A549 (cell line): ENCODE measurements at regions not wholly inside any gene's neighbourhood (a gene's known extent, or its start where the extent isn't known, plus 50 kb on each side); places are given as distances from the start of the nearest gene placed in this dataset.
A peak's percentile ranks its signal among the peaks of the same experiment; 100 is the strongest.

Source experiments
- ATAC-seq, 2 experiments: fragments of 200-7000 bp in 1 of 2; fragments of >200 bp in 1 of 2; cut with Nextera tagmentation in 1 of 2; cut with Tn5 transposase in 1 of 2; 3 replicates each; pipeline versions ENCODE4 v1.8.0 to v1.9.1; 2018 to 2020; ENCODE audit warnings: mild to moderate bottlenecking in 1 of 2, moderate library complexity in 1 of 2
- CTCF ChIA-PET: fragments of 300-600 bp; sonication (Branson Sonifier 250); formaldehyde crosslinking; extraction: SDS; loops from one replicate; lab custom pipeline; 2021; ENCODE audit warnings: antibody characterized with exemption, inconsistent platforms; lab: Yijun Ruan, JAX
- POLR2A ChIA-PET: fragments of 350-600 bp; formaldehyde crosslinking; extraction: SDS; loops from one replicate; lab custom pipeline; 2021; ENCODE audit warnings: antibody characterized with exemption, inconsistent platforms; lab: Yijun Ruan, JAX
- DNase-seq, 2 experiments: peaks; one replicate each; pipeline versions ENCODE4 v3.0.0 to v3.0.0-alpha.2; 2011 to 2016; ENCODE audit warnings: low read depth in 1 of 2, low spot score in 1 of 2
- FAIRE-seq: peaks from 2 replicates; lab custom pipeline; 2011; peaks lifted over from hg19 to GRCh38; lab: Jason Lieb, UNC
- H3K27ac ChIP-seq, 2 experiments: fragments of >200 bp; sonication (Bioruptor Twin); formaldehyde crosslinking; 3 replicates each; pipeline ENCODE4 v1.5.1; 2016 to 2017
- H3K4me1 ChIP-seq: fragments of >200 bp; sonication (Bioruptor Twin); formaldehyde crosslinking; 3 replicates; pipeline ENCODE4 v1.6.1; 2016
- H3K4me2 ChIP-seq: fragments of >200 bp; sonication (Bioruptor Twin); formaldehyde crosslinking; 3 replicates; pipeline ENCODE4 v1.6.1; 2016
- H3K4me3 ChIP-seq: fragments of >200 bp; sonication (Bioruptor Twin); formaldehyde crosslinking; 3 replicates; pipeline ENCODE4 v1.5.1; 2016
- H3K9me3 ChIP-seq: fragments of >200 bp; sonication (Bioruptor Twin); formaldehyde crosslinking; 3 replicates; pipeline ENCODE4 v1.6.1; 2016
- CEBPB ChIP-seq, 2 experiments: fragments of >200 bp in 1 of 2; sonication (Bioruptor Twin) in 1 of 2; formaldehyde crosslinking in 1 of 2; IDR thresholded peaks; 2 replicates each; pipeline ENCODE4 v1.6.1; 2012 to 2016
- ESRRA ChIP-seq: fragments of 150-350 bp; IDR thresholded peaks from 2 replicates; pipeline ENCODE4 v1.6.1; 2014; ENCODE audit warnings: mild to moderate bottlenecking, low read length, borderline replicate concordance
- GATA3 ChIP-seq: IDR thresholded peaks from 2 replicates; pipeline ENCODE4 v1.6.1; 2012; ENCODE audit warnings: borderline replicate concordance
- HOXB13 ChIP-seq: fragments of 250-450 bp; sonication (Bioruptor Pico); IDR thresholded peaks from 2 replicates; pipeline ENCODE4 v1.5.0; 2020; ENCODE audit warnings: low read depth, mild to moderate bottlenecking, moderate library complexity
- HOXB5 ChIP-seq: fragments of 250-450 bp; sonication (Bioruptor Pico); IDR thresholded peaks from 2 replicates; pipeline ENCODE4 v1.5.0; 2020; ENCODE audit warnings: mild to moderate bottlenecking, moderate library complexity
- MAFK ChIP-seq: fragments of 450-650 bp; IDR thresholded peaks from 2 replicates; pipeline ENCODE4 v1.6.1; 2014; ENCODE audit not compliant: partially characterized antibody
- MYC ChIP-seq: IDR thresholded peaks from 2 replicates; pipeline ENCODE4 v1.6.1; 2012; ENCODE audit warnings: mild to moderate bottlenecking, inconsistent platforms, low read length, improper control_type of control experiment, borderline replicate concordance
- NFE2L2 ChIP-seq: fragments of 150-350 bp; conservative IDR thresholded peaks from 2 replicates; pipeline ENCODE4 v1.6.1; 2014; ENCODE audit warnings: low read length
- POLR2A ChIP-seq: IDR thresholded peaks from 2 replicates; pipeline ENCODE4 v1.6.1; 2012; ENCODE audit warnings: mild to moderate bottlenecking, low read length
- SREBF2 ChIP-seq: fragments of 450-650 bp; IDR thresholded peaks from 2 replicates; pipeline ENCODE4 v1.6.1; 2014; ENCODE audit warnings: mild to moderate bottlenecking, moderate library complexity
- TP53 ChIP-seq: fragments of 250-450 bp; sonication (Bioruptor Pico); IDR thresholded peaks from 2 replicates; pipeline ENCODE4 v1.5.0; 2021; ENCODE audit warnings: mild to moderate bottlenecking, moderate library complexity
- ZC3H11A ChIP-seq: fragments of 450-650 bp; IDR thresholded peaks from 2 replicates; pipeline ENCODE4 v1.6.1; 2014; ENCODE audit warnings: antibody characterized with exemption, mild to moderate bottlenecking
- WGBS: methylation state at CpG from one replicate; pipeline ENCODE4 v1.1.6; 2017; ENCODE audit errors: missing lambda C conversion rate; 5-methylcytosine and 5-hydroxymethylcytosine counted together
- TF ChIP-seq, protein P1 (sequence below): IDR thresholded peaks from 2 replicates; pipeline ENCODE4 v1.6.1; 2012
- TF ChIP-seq, protein P2 (sequence below): fragments of >200 bp; sonication (Bioruptor Twin); formaldehyde crosslinking; IDR thresholded peaks from 2 replicates; pipeline ENCODE4 v1.6.1; 2016
- TF ChIP-seq, protein P3 (sequence below): fragments of 250-450 bp; sonication (Bioruptor Pico); IDR thresholded peaks from 2 replicates; pipeline ENCODE4 v1.5.0; 2020; ENCODE audit warnings: low read depth, mild to moderate bottlenecking, moderate library complexity
- TF ChIP-seq, protein P4 (sequence below): IDR thresholded peaks from 2 replicates; pipeline ENCODE4 v1.6.1; 2012
- TF ChIP-seq, protein P5 (sequence below): fragments of >200 bp; sonication (Bioruptor Twin); formaldehyde crosslinking; IDR thresholded peaks from 3 replicates; pipeline ENCODE4 v1.6.1; 2016

DNA sequence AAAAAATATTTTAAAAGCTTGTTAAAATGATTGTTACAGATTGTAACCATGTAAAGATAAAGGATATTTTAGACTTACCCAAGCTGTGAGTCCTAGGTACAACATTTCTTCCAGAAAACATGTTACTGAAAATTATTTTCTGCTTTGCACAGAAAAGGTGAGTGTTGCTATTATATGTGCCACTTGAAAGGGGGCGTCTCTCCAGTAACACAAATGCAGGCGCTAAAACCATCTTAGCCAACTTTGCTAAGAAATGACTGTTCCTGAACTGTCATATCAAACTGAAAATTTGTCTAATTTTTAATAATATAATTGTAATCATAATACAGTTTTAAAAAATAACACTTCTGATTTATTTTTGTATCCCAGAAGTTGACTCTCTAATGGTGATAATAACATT is 75.6 kb upstream of the KRAS start:
- FAIRE-seq (no peak), ATAC-seq (no peak), DNase-seq (no peak)
- Histone ChIP-seq H3K4me2 (no peak overlapping the region), H3K4me3 (no peak overlapping the region), H3K4me1 (no peaks in the 10 kb centered on the region), H3K27ac (no peak overlapping the region), H3K9me3 (no peaks in the 10 kb centered on the region)
- TF ChIP-seq HOXB5 (CRISPR knock-in tag) (no peak), CEBPB (IDR thresholded peaks at IDR 0.05) (no peak), ZC3H11A (no peak)
- 91% methylated on average over 2 of the region's 2 CpGs for WGBS
- CTCF ChIA-PET: no interaction called here
- POLR2A ChIA-PET: no interaction called here

DNA sequence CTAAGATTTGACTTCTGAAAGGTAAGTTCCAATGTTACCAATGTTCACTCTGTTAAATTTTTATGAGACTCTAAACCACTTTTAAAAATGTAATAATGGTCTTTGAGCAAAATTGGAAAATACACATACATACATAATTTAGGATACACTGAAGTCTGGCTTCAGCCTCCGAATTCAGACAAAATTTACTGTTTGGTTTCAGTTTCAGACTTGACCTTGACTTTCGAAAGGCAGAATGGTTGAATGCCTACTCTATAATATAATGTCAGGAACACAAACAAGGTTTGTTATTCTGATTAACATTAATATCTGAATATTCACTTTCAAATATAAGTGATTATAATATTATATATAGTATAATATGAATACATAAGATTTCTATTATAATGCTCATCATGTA is 74.1 kb upstream of the KRAS start:
- WGBS: 69% methylated on average over 2 of the region's 2 CpGs

DNA sequence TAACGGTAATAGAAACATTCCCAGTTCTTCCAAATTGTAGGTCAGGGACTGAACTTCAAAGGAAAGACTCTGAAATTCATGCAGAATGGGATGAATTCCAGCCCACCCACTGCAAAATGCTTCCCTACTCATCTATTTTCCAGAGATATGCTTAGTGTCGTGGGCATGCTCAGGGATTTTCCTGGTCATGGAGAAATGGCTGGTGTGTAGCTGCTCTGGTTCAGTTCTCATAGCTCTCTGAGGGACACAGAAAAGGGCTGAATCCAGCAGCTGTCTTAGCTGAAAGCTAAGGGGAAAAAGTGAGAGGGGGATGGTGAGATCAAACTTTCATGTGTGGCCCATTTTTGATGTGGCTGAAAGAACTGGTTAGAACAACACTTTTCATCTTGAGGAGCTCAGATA is 72.9 kb upstream of the KRAS start:
- no peak for DNase-seq
- ChIA-PET CTCF (interaction anchor here (0.6 kb wide), 1 partner anchor 84 kb away, joined by 3 read pairs; no protein-coding TSS in a partner anchor), POLR2A (no interaction called here)
- no peak for ATAC-seq
- Histone ChIP-seq H3K9me3 (no peaks in the 10 kb centered on the region), H3K4me3 (no peak overlapping the region), H3K27ac (no peak overlapping the region), H3K4me1 (no peaks in the 10 kb centered on the region), H3K4me2 (no peak overlapping the region)
- no peak for FAIRE-seq
- TF ChIP-seq, protein P1, sequence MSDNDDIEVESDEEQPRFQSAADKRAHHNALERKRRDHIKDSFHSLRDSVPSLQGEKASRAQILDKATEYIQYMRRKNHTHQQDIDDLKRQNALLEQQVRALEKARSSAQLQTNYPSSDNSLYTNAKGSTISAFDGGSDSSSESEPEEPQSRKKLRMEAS: no peak
- TF ChIP-seq MYC (no peak), MAFK (no peak), POLR2A (no peak), ESRRA (no peak), NFE2L2 (no peak)
- TF ChIP-seq, protein P2, sequence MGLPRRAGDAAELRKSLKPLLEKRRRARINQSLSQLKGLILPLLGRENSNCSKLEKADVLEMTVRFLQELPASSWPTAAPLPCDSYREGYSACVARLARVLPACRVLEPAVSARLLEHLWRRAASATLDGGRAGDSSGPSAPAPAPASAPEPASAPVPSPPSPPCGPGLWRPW: no peak
- TF ChIP-seq, protein P3, sequence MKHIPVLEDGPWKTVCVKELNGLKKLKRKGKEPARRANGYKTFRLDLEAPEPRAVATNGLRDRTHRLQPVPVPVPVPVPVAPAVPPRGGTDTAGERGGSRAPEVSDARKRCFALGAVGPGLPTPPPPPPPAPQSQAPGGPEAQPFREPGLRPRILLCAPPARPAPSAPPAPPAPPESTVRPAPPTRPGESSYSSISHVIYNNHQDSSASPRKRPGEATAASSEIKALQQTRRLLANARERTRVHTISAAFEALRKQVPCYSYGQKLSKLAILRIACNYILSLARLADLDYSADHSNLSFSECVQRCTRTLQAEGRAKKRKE (CRISPR knock-in tag): no peak
- TF ChIP-seq, protein P4, sequence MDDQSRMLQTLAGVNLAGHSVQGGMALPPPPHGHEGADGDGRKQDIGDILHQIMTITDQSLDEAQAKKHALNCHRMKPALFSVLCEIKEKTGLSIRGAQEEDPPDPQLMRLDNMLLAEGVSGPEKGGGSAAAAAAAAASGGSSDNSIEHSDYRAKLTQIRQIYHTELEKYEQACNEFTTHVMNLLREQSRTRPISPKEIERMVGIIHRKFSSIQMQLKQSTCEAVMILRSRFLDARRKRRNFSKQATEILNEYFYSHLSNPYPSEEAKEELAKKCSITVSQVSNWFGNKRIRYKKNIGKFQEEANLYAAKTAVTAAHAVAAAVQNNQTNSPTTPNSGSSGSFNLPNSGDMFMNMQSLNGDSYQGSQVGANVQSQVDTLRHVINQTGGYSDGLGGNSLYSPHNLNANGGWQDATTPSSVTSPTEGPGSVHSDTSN: no peak
- WGBS: 67% methylated on average over 2 of the region's 2 CpGs

More for the DNA sequence above, 74.1 kb upstream of the KRAS start:
- no peak for ATAC-seq
- Histone ChIP-seq H3K4me2 (no peak overlapping the region), H3K9me3 (no peaks in the 10 kb centered on the region), H3K27ac (no peak overlapping the region), H3K4me3 (no peak overlapping the region), H3K4me1 (no peaks in the 10 kb centered on the region)
- TF ChIP-seq ESRRA (no peak), SREBF2 (no peak)
- TF ChIP-seq, protein P5, sequence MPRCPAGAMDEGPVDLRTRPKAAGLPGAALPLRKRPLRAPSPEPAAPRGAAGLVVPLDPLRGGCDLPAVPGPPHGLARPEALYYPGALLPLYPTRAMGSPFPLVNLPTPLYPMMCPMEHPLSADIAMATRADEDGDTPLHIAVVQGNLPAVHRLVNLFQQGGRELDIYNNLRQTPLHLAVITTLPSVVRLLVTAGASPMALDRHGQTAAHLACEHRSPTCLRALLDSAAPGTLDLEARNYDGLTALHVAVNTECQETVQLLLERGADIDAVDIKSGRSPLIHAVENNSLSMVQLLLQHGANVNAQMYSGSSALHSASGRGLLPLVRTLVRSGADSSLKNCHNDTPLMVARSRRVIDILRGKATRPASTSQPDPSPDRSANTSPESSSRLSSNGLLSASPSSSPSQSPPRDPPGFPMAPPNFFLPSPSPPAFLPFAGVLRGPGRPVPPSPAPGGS: no peak
- ChIA-PET CTCF (no interaction called here), POLR2A (no interaction called here)
- no peak for DNase-seq
- no peak for FAIRE-seq

DNA sequence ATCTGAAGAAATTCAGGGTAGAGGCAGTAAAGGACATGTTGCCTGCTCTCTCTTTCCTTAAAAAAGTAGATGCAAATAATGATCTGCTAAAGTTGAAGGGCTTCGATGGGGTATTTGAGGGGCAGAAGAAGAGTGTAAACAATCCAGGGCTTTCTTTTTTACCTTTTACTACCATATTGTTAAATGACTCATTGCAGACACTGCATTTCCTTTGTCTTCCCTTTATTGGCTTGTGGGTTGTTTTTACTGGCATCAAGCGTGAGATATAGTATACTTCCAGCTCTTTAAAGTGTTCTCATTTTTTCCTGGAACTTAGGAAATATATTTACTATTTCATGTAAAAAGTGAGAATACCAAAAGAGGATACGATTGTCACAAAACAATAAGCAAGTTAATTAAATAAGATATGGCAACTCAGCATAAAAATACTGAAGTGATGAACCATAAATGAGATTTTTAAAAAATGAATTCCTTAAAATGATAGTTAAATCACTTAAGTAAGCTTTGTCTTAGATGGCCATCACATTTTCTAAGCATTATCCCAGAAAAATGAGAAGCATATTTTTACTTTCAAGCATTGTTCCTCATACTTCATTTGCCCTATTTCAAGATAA is 72.3 kb upstream of the KRAS start:
- Histone ChIP-seq H3K4me2 (no peak overlapping the region), H3K27ac (no peak overlapping the region), H3K4me3 (no peak overlapping the region), H3K9me3 (no peaks in the 10 kb centered on the region), H3K4me1 (no peaks in the 10 kb centered on the region)
- CTCF ChIA-PET: no interaction called here
- FAIRE-seq (no peak), ATAC-seq (no peak), DNase-seq (no peak)
- 64% methylated on average over 3 of the region's 3 CpGs for WGBS
- POLR2A ChIA-PET: no interaction called here
- no peak for TF ChIP-seq HOXB13 (CRISPR knock-in tag)
- TF ChIP-seq GATA3: no peak
- TF ChIP-seq MAFK: peak; percentile 87
- no peak for TF ChIP-seq TP53 (CRISPR knock-in tag)
